ENCODE measurements at regions not wholly inside any gene's neighbourhood (a gene's known extent, or its start where the extent isn't known, plus 50 kb on each side); places are given as distances from the start of the nearest gene placed in this dataset.

DNA sequence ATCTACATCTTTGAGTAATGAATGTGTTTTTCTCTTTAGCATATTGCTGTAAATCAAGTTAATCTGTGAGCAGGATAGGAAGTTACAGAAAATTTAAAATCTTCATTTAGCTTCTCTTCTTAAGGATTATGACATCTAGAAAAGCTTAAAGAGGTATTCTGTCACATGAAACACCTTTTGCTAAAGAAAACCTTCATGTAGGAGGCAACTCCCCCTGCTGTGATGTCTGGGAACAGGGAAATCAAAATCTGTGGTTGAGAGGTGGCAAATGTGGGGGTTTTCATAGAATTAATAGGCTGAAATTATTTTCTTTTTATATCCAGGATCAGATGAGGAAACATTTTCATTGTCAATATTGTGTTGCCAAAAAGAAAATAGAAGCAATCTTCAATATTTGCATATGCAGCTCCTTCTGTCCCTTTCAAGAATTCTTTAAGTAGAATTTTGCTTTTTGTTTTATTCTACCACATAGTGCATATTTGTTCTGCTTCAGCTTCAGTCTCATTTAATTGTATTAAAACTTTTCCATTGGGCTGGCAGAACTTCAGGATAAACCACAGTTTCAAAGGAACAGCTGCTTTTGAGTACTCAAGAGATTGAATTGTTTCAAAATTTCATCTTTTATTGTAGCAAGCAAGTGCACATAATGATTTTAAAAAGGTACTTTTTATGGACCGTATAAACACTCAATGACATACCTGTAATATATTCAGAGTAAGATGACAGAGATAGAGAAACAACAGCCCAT lies 128.4 kb downstream of the RAP2B start:
- H3K4me2 ChIP-seq (ENCODE audit: extremely low read depth, insufficient read depth, low read length) = no peak overlapping the region
- H3K27ac ChIP-seq (ENCODE audit: insufficient read depth, low read length) = no peak overlapping the region
- H2AFZ ChIP-seq (ENCODE audit: low read length) = no peak overlapping the region
- H3K4me1 ChIP-seq (ENCODE audit: control insufficient read depth, extremely low read depth, insufficient read depth, low read length) = no peaks in the 10 kb centered on the region
- TF ChIP-seq, protein P1, sequence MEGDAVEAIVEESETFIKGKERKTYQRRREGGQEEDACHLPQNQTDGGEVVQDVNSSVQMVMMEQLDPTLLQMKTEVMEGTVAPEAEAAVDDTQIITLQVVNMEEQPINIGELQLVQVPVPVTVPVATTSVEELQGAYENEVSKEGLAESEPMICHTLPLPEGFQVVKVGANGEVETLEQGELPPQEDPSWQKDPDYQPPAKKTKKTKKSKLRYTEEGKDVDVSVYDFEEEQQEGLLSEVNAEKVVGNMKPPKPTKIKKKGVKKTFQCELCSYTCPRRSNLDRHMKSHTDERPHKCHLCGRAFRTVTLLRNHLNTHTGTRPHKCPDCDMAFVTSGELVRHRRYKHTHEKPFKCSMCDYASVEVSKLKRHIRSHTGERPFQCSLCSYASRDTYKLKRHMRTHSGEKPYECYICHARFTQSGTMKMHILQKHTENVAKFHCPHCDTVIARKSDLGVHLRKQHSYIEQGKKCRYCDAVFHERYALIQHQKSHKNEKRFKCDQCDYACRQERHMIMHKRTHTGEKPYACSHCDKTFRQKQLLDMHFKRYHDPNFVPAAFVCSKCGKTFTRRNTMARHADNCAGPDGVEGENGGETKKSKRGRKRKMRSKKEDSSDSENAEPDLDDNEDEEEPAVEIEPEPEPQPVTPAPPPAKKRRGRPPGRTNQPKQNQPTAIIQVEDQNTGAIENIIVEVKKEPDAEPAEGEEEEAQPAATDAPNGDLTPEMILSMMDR (conservative IDR thresholded peaks at IDR 0.05 in 1 of 2, IDR thresholded peaks at IDR 0.05 in 1 of 2; ENCODE audit: low read depth in 1 of 2, low read length in 2 of 2) = peak; percentile 21 to 36
- no peak for TF ChIP-seq EZH2 (IDR thresholded peaks at IDR 0.05; ENCODE audit: low read length, missing control alignments)
- H3K9me3 ChIP-seq (ENCODE audit: control insufficient read depth, insufficient read depth, low read depth, low read length) = no peaks in the 10 kb centered on the region
- H3K27me3 ChIP-seq (ENCODE audit: control insufficient read depth, insufficient read depth, low read length) = no peaks in the 10 kb centered on the region
- no peak overlapping the region for H3K9ac ChIP-seq (ENCODE audit: insufficient read depth, low read length)
- H3K4me3 ChIP-seq (replicated peaks in 1 of 4; ENCODE audit: control extremely low read depth in 1 of 4, insufficient read depth in 1 of 4, low read depth in 3 of 4, low read length in 4 of 4) = no peak overlapping the region
- DNase-seq (ENCODE audit: low read depth in 2 of 2) = peak in 1 of 2 donors; percentile 16
- no peaks in the 10 kb centered on the region for H4K20me1 ChIP-seq (ENCODE audit: control insufficient read depth, extremely low read depth, insufficient read depth, low read length)
- no peaks in the 10 kb centered on the region for H3K79me2 ChIP-seq (ENCODE audit: control insufficient read depth, insufficient read depth, low read length)
- H3K36me3 ChIP-seq (ENCODE audit: control insufficient read depth, insufficient read depth, low read length) = no peaks in the 10 kb centered on the region

DNA sequence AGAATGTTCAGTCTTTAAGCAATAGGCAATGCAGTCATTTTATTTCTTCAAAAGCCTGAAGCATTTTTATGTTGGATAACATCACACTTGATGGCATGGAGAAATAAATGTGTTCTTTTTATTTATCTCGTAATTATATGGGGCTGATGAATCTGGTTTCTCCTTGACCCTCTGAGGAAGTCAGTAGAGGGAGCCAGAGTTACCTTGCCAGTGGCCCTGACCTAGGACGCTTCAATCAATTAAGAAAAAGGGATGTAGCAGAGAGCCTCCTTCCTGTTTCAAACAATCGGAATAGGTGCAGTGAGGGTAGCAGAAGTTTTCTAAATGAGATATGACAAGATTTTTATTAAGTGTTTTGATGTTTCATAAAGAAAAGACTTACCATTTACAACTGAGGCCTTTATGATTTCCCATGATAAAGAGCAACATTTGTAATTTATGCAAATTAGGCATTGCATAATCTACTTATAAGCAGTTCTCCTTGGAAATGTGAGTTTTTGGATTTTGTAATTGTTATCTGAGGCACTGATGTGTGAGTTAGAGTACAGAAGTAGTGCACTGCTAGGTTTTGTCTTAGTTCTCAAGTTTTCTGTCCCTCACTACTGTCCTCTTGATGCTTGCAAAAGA lies 129.1 kb downstream of the RAP2B start:
- no peak overlapping the region for H3K4me3 ChIP-seq (replicated peaks in 1 of 4; ENCODE audit: control extremely low read depth in 1 of 4, insufficient read depth in 1 of 4, low read depth in 3 of 4, low read length in 4 of 4)
- no peak overlapping the region for H3K4me2 ChIP-seq (ENCODE audit: extremely low read depth, insufficient read depth, low read length)
- no peaks in the 10 kb centered on the region for H3K9me3 ChIP-seq (ENCODE audit: control insufficient read depth, insufficient read depth, low read depth, low read length)
- H4K20me1 ChIP-seq (ENCODE audit: control insufficient read depth, extremely low read depth, insufficient read depth, low read length) = no peaks in the 10 kb centered on the region
- peak; percentile 15 to 38 for DNase-seq (ENCODE audit: low read depth in 2 of 2)
- no peaks in the 10 kb centered on the region for H3K4me1 ChIP-seq (ENCODE audit: control insufficient read depth, extremely low read depth, insufficient read depth, low read length)
- H3K36me3 ChIP-seq (ENCODE audit: control insufficient read depth, insufficient read depth, low read length) = no peaks in the 10 kb centered on the region
- TF ChIP-seq, protein P1 (conservative IDR thresholded peaks at IDR 0.05 in 1 of 2, IDR thresholded peaks at IDR 0.05 in 1 of 2; ENCODE audit: low read depth in 1 of 2, low read length in 2 of 2) = peak; percentile 32 to 50
- no peak for TF ChIP-seq EZH2 (IDR thresholded peaks at IDR 0.05; ENCODE audit: low read length, missing control alignments)
- no peak overlapping the region for H3K27ac ChIP-seq (ENCODE audit: insufficient read depth, low read length)
- no peak overlapping the region for H3K9ac ChIP-seq (ENCODE audit: insufficient read depth, low read length)
- H2AFZ ChIP-seq (ENCODE audit: low read length) = no peak overlapping the region
- H3K27me3 ChIP-seq (ENCODE audit: control insufficient read depth, insufficient read depth, low read length) = no peaks in the 10 kb centered on the region
- H3K79me2 ChIP-seq (ENCODE audit: control insufficient read depth, insufficient read depth, low read length) = no peaks in the 10 kb centered on the region

DNA sequence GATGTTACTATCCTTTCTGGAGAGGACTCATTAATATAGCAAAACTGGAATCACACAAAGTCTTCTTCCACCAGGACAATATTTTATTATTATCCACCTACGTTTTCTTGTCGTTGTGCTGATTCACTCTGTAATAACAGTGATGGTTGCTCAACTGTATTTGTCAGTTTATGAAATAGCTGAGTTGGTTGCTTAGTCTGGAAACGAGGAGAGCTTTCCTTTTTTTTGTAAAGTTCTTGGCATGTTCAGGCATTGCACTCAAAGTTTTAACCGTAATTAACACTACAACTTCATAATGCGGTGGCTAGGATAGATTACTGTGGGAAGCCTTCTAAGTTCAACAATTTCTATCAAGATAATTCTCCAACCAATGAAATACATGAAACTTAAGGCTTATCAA lies 131.2 kb downstream of the RAP2B start:
- no peaks in the 10 kb centered on the region for H3K9me3 ChIP-seq (ENCODE audit: control insufficient read depth, insufficient read depth, low read depth, low read length)
- H3K9ac ChIP-seq (ENCODE audit: insufficient read depth, low read length) = no peak overlapping the region
- H3K27me3 ChIP-seq (ENCODE audit: control insufficient read depth, insufficient read depth, low read length) = no peaks in the 10 kb centered on the region
- no peak overlapping the region for H2AFZ ChIP-seq (ENCODE audit: low read length)
- no peaks in the 10 kb centered on the region for H3K36me3 ChIP-seq (ENCODE audit: control insufficient read depth, insufficient read depth, low read length)
- peak; percentile 68 to 85 for DNase-seq (ENCODE audit: low read depth in 2 of 2)
- no peaks in the 10 kb centered on the region for H3K79me2 ChIP-seq (ENCODE audit: control insufficient read depth, insufficient read depth, low read length)
- H3K4me2 ChIP-seq (ENCODE audit: extremely low read depth, insufficient read depth, low read length) = no peak overlapping the region
- no peak for TF ChIP-seq EZH2 (IDR thresholded peaks at IDR 0.05; ENCODE audit: low read length, missing control alignments)
- TF ChIP-seq, protein P1 (conservative IDR thresholded peaks at IDR 0.05 in 1 of 2, IDR thresholded peaks at IDR 0.05 in 1 of 2; ENCODE audit: low read depth in 1 of 2, low read length in 2 of 2) = no peak
- peak overlapping the region in 1 of 4 experiments; percentile 14 for H3K4me3 ChIP-seq (replicated peaks in 1 of 4; ENCODE audit: control extremely low read depth in 1 of 4, insufficient read depth in 1 of 4, low read depth in 3 of 4, low read length in 4 of 4)
- H3K27ac ChIP-seq (ENCODE audit: insufficient read depth, low read length) = peak overlapping the region; percentile 0
- H4K20me1 ChIP-seq (ENCODE audit: control insufficient read depth, extremely low read depth, insufficient read depth, low read length) = no peaks in the 10 kb centered on the region
- no peaks in the 10 kb centered on the region for H3K4me1 ChIP-seq (ENCODE audit: control insufficient read depth, extremely low read depth, insufficient read depth, low read length)

Measured in fibroblast of lung (primary cell).